Adrenal gland (tissue), 5 donors: ENCODE measurements at regions not wholly inside any gene's neighbourhood (a gene's known extent, or its start where the extent isn't known, plus 50 kb on each side); places are given as distances from the start of the nearest gene placed in this dataset.

Experiments used
- CTCF ChIP-seq, 6 experiments: fragments of 450-650 bp in 4 of 6; fragments of 200-600 bp in 2 of 6; sonication (generic) in 1 of 6; IDR thresholded peaks; 1 replicate in 5 of 6; 2 replicates in 1 of 6; pipeline versions ENCODE4 v1.5.1 to v1.8.0; 2016 to 2021; ENCODE audit warnings: antibody characterized with exemption in 6 of 6, mild to moderate bottlenecking in 2 of 6, moderate library complexity in 1 of 6
- POLR2A ChIP-seq, 2 donors: fragments of 450-650 bp; IDR thresholded peaks; one replicate each; pipeline ENCODE4 v1.6.1; 2017; ENCODE audit warnings: antibody characterized with exemption in 2 of 2, mild to moderate bottlenecking in 2 of 2, moderate library complexity in 1 of 2
- donor health status: DM: no; HTN: no; CAD: no.

GRCh38 chr18:45260125-45260524 is 355.2 kb upstream of the SLC14A2 start:
- no peak for TF ChIP-seq CTCF (IDR thresholded peaks at IDR 0.05)
- no peak for TF ChIP-seq POLR2A (IDR thresholded peaks at IDR 0.05)
